Stimulated activated naive CD8-positive, alpha-beta T cell treated with anti-CD3 and anti-CD28 coated beads, Interleukin-15, Interleukin-2, amounts not matched to agents 100 ng/mL and 50 ng/mL, for 24 hours (primary cell): ENCODE measurements at regions not wholly inside any gene's neighbourhood (a gene's known extent, or its start where the extent isn't known, plus 50 kb on each side); places are given as distances from the start of the nearest gene placed in this dataset.
A peak's percentile ranks its signal among the peaks of the same experiment; 100 is the strongest.
"Not testable (repeated sequence)": the region's sequence is repeated elsewhere in the genome, so short reads cannot be mapped to it uniquely, and the experiment has no call there.

Experiments used
- H3K27ac Mint-ChIP-seq: one replicate; pipeline ENCODE4 v1.8.0; 2021; ENCODE audit warnings: mild to moderate bottlenecking, mixed read lengths
- H3K27me3 Mint-ChIP-seq: one replicate; pipeline ENCODE4 v1.8.0; 2021; ENCODE audit warnings: mixed read lengths
- H3K36me3 Mint-ChIP-seq: one replicate; pipeline ENCODE4 v1.8.0; 2021; ENCODE audit warnings: low read depth, mixed read lengths
- H3K4me1 Mint-ChIP-seq: one replicate; pipeline ENCODE4 v1.8.0; 2021; ENCODE audit warnings: low read depth, mixed read lengths
- H3K4me3 Mint-ChIP-seq: one replicate; pipeline ENCODE4 v1.8.0; 2021; ENCODE audit warnings: mild to moderate bottlenecking, mixed read lengths
- H3K9me3 Mint-ChIP-seq: one replicate; pipeline ENCODE4 v1.8.0; 2021; ENCODE audit warnings: mixed read lengths

- no peak overlapping the region for H3K4me3 Mint-ChIP-seq
- peaks cover 3% of the 10 kb centered on the region for H3K4me1 Mint-ChIP-seq
- no peak overlapping the region for H3K27ac Mint-ChIP-seq
- H3K27me3 Mint-ChIP-seq: peaks cover 32% of the 10 kb centered on the region
- H3K9me3 Mint-ChIP-seq: no peaks in the 10 kb centered on the region
- H3K36me3 Mint-ChIP-seq: no peaks in the 10 kb centered on the region
Observed at GRCh38 chr3:194064380-194065332, 71.3 kb upstream of the HES1 start.

DNA sequence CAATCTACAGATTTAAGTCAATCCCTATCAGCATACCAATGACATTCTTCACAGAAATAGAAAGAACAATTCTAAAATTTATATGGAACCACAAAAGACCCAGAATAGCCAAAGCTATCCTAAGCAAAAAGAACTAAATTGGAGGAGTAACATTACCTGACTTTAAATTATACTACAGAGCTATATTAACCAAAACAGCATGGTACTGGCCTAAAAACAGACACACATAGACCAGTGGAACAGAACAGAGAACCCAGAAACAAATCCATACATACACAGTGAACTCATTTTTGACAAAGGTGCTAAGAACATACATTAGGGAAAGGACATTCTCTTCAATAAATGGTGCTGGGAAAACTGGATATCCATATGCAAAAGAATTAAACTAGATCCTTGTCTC is 68.6 kb upstream of the HES1 start:
- not testable (repeated sequence) for H3K4me3 Mint-ChIP-seq, H3K36me3 Mint-ChIP-seq, H3K9me3 Mint-ChIP-seq, H3K27ac Mint-ChIP-seq
- H3K27me3 Mint-ChIP-seq: peaks cover 40% of the 10 kb centered on the region
- H3K4me1 Mint-ChIP-seq: peaks cover 25% of the 10 kb centered on the region

DNA sequence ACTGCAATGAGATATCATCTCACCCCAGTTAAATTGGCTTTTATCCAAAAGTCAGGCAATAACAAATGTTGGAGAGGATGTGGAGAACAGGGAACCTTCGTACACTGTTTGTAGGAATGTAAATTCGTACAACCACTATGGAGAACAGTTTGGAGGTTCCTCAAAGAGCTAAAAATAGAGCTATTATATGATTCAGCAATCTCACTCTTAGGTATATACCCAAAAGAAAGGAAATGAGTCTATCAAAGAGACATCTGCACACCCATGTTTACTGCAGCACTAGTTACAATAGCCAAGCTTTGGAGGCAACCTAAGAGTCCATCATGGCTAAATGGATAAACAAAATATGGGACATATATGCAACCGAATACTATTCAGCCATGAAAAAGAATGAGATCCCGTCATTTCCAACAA is 68.0 kb upstream of the HES1 start:
- Mint-ChIP-seq H3K9me3 (no peaks in the 10 kb centered on the region), H3K4me1 (peaks cover 31% of the 10 kb centered on the region), H3K27me3 (peaks cover 46% of the 10 kb centered on the region), H3K4me3 (no peak overlapping the region), H3K36me3 (no peaks in the 10 kb centered on the region), H3K27ac (no peak overlapping the region)

GRCh38 chr3:194069421-194070219 is 66.3 kb upstream of the HES1 start:
- H3K4me1 Mint-ChIP-seq: peaks cover 32% of the 10 kb centered on the region
- H3K27ac Mint-ChIP-seq: peak overlapping the region; percentile 24
- H3K9me3 Mint-ChIP-seq: no peaks in the 10 kb centered on the region
- H3K36me3 Mint-ChIP-seq: no peaks in the 10 kb centered on the region
- peaks cover 53% of the 10 kb centered on the region for H3K27me3 Mint-ChIP-seq
- peak overlapping the region; percentile 2 for H3K4me3 Mint-ChIP-seq

DNA sequence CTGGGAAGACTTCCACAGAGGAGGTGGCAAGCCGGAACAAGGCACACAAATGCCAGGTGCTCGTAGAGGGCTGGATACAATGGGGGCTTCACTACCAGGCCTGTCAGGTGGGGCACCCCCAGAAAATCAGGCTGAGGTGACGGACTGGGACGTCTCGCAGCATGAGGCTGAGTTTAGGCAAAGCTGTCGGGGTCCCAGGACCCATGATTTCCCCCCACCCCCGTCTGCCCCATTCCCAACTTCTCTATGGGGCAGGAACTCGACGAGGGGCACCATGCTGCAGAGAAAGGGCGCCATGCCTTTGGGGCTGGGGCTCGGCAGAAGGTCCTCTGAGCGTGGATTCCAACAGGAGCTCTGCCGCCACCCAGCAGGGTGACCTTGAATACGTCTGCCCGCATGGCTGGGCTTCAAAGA is 65.7 kb upstream of the HES1 start:
- Mint-ChIP-seq H3K36me3 (no peaks in the 10 kb centered on the region), H3K27ac (peak overlapping the region; percentile 67), H3K4me1 (peaks cover 32% of the 10 kb centered on the region), H3K4me3 (peak overlapping the region; percentile 64), H3K27me3 (peaks cover 57% of the 10 kb centered on the region), H3K9me3 (no peaks in the 10 kb centered on the region)

DNA sequence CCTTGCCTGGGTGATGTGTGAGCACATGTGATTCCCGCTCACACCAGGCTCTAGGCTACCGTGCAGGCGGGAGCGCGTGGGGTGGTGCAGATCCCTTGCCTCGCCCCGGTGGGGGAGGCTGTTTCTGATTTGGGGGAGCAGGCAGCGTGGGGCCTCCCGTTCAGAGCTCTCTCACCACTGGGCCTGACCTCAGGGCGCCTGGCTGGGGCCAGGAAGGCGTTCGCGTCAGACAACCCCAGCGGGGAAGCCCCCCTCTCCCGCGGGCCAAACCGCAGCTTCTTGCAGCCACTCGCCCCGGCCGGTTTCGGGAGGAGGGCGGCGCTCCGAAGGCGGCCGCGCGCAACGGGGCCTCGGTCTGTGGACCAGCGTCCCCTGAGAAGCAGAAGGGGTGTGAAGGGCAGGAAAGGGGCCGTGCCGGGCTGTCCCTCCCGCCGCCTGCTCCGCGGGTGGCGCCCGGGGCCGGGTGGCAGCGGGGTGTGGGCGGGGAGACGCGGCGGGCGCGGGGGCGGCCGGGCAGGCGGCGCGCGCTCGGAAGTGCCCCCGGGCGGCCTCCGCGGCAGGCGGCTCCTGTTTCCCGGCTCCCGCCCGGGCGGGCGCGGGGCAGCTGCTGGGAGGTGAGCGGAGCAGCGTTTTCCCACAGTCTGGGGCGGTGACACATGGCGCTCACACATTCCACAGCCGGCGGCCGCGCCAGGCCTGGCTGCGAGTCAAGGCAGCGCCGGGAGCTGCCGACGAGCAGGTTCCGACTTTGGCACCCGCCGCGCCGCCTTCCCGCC is 65.1 kb upstream of the HES1 start:
- H3K36me3 Mint-ChIP-seq: no peaks in the 10 kb centered on the region
- peaks cover 32% of the 10 kb centered on the region for H3K4me1 Mint-ChIP-seq
- H3K9me3 Mint-ChIP-seq: no peaks in the 10 kb centered on the region
- peak overlapping the region; percentile 64 for H3K4me3 Mint-ChIP-seq
- peaks cover 58% of the 10 kb centered on the region for H3K27me3 Mint-ChIP-seq
- peak overlapping the region; percentile 67 for H3K27ac Mint-ChIP-seq

DNA sequence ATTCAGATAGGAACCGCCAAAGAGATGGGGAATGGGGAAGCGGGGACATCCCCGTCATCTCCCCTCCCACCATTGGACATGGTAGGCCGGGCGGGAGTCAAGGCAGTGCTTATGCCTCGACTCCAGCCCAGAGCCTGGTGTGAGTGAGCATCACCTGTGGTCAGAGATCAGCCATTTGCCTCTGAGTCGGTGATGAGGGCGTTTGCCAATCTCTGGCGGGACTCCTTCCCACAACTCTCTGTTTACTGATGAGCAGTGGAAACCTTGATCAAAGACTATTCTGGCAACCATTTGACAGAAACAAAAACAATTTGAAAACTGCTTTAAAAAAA is 63.9 kb upstream of the HES1 start:
- H3K27ac Mint-ChIP-seq: no peak overlapping the region
- H3K36me3 Mint-ChIP-seq: no peaks in the 10 kb centered on the region
- peak overlapping the region; percentile 38 for H3K4me3 Mint-ChIP-seq
- H3K4me1 Mint-ChIP-seq: peaks cover 32% of the 10 kb centered on the region
- H3K9me3 Mint-ChIP-seq: no peaks in the 10 kb centered on the region
- H3K27me3 Mint-ChIP-seq: peaks cover 54% of the 10 kb centered on the region

DNA sequence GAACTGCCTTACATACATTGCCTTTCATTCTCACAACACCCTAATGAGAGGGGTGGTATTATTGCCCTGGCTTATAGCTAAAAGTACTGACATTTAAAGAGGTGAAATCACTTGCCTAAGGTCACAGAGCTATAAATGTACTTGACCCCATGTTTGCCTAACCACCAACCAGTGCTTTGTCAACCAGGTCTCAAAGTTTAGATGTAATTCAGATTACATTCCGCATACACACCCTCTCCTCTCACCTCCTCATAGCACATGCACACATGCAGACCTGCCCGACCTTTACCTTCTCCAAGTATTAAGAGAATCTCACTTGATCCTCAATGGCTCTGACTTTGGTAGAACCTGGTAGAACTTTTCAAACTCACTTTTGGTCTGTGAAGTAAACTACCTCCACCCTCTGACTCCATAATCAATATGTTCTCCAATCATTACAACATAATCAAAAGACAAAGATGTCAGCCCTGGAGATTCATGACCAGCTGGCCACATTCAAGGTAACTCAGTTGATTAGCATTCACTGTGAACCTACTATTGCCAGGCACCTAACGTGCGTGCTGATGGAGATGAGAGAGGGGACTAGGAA is 63.2 kb upstream of the HES1 start:
- Mint-ChIP-seq H3K27me3 (peaks cover 53% of the 10 kb centered on the region), H3K27ac (peak overlapping the region; percentile 36), H3K9me3 (no peaks in the 10 kb centered on the region), H3K4me3 (peak overlapping the region; percentile 38), H3K36me3 (no peaks in the 10 kb centered on the region), H3K4me1 (peaks cover 32% of the 10 kb centered on the region)

DNA sequence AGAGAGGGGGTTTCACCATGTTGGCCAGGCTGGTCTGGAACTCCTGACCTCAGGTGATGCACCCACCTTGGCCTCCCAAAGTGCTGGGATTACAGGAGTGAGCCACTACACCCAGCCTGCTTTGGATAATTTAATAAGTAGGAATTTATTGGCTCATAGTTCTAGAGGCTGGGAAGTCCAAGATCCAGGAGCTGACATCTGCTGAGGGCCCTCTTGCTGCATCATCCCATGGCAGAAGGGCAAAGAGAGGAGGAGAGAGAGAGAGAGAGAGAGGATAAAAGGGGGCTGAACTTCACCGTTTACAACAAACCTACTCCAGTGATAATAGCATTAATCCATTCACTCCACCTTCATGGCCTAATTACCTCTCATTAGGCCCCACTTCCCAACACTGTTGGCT is 62.0 kb upstream of the HES1 start:
- H3K4me3 Mint-ChIP-seq: no peak overlapping the region
- H3K27ac Mint-ChIP-seq: no peak overlapping the region
- no peaks in the 10 kb centered on the region for H3K9me3 Mint-ChIP-seq
- H3K36me3 Mint-ChIP-seq: no peaks in the 10 kb centered on the region
- peaks cover 61% of the 10 kb centered on the region for H3K27me3 Mint-ChIP-seq
- H3K4me1 Mint-ChIP-seq: peaks cover 32% of the 10 kb centered on the region

DNA sequence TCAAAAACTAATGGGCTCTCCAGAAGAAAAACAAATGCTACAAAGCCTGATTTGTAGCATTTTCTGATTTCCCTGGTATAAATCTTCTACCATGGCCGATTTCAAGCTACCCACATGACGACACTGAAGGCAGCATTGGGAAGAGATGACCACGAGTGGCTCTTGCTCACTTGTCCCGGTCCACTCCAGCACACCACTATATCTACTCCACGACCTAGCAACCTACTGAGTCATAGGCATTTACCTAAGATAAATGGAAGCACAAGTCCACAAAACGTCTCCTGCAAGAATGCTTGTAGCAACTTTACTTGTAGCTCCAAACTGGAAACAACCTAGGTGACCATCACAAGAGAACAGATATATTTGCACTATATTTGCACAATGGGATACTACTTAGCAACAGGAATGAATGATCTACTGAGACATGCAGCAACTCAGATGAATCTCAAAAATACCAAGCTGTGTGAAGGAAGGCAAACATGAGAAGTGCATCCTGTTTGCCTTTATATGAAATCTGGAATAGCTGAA is 60.8 kb upstream of the HES1 start:
- Mint-ChIP-seq H3K4me3 (no peak overlapping the region), H3K27ac (no peak overlapping the region), H3K4me1 (peaks cover 24% of the 10 kb centered on the region), H3K36me3 (no peaks in the 10 kb centered on the region), H3K27me3 (peaks cover 62% of the 10 kb centered on the region), H3K9me3 (no peaks in the 10 kb centered on the region)

GRCh38 chr3:194075802-194076460 is 60.0 kb upstream of the HES1 start:
- Mint-ChIP-seq H3K4me3 (no peak overlapping the region), H3K4me1 (peaks cover 18% of the 10 kb centered on the region), H3K36me3 (no peaks in the 10 kb centered on the region), H3K27ac (no peak overlapping the region), H3K9me3 (no peaks in the 10 kb centered on the region), H3K27me3 (peaks cover 68% of the 10 kb centered on the region)

DNA sequence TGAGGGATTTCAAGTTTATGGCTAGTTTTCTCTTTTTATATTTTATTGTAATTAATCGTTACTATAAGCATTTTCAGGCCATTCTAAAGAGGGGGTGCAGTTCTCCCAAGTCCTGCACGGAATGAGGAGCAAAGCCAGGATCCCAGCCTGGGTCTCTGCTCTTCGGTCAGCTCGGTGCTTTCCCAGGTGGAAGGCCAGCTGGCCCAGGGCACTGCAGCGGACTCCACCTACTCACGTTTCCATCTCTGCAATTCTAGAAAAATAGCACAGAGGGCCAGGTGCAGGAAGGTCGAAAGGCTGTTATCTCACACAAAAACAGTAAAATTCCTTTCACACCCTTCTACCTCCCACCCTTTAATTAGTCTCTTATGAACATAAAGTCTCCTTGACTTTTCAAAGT is 59.5 kb upstream of the HES1 start:
- H3K4me1 Mint-ChIP-seq: peaks cover 16% of the 10 kb centered on the region
- H3K27me3 Mint-ChIP-seq: peaks cover 69% of the 10 kb centered on the region
- no peak overlapping the region for H3K27ac Mint-ChIP-seq
- no peaks in the 10 kb centered on the region for H3K9me3 Mint-ChIP-seq
- H3K36me3 Mint-ChIP-seq: no peaks in the 10 kb centered on the region
- no peak overlapping the region for H3K4me3 Mint-ChIP-seq

GRCh38 chr3:194077602-194078001 is 58.3 kb upstream of the HES1 start:
- Mint-ChIP-seq H3K9me3 (no peaks in the 10 kb centered on the region), H3K36me3 (no peaks in the 10 kb centered on the region), H3K27me3 (peaks cover 67% of the 10 kb centered on the region), H3K4me3 (no peak overlapping the region), H3K27ac (no peak overlapping the region), H3K4me1 (peaks cover 4% of the 10 kb centered on the region)
